H1 (cell line): ENCODE measurements at regions not wholly inside any gene's neighbourhood (a gene's known extent, or its start where the extent isn't known, plus 50 kb on each side); places are given as distances from the start of the nearest gene placed in this dataset.

Source experiments
- CTCF ChIA-PET: fragments of 300-600 bp; sonication (Branson Sonifier 250); formaldehyde crosslinking; loops from one replicate; lab custom pipeline; 2021; ENCODE audit not compliant: partially characterized antibody; lab: Charles Lee
- POLR2A ChIA-PET: fragments of 300-600 bp; sonication (Branson Sonifier 250); formaldehyde crosslinking; loops from one replicate; lab custom pipeline; 2021; ENCODE audit warnings: inconsistent platforms; ENCODE audit not compliant: partially characterized antibody; lab: Charles Lee
- DNase-seq, 2 experiments: peaks; one replicate each; pipeline versions ENCODE4 v3.0.0 to v3.0.0-alpha.2; 2010 to 2022; ENCODE audit warnings: low spot score in 2 of 2, low read depth in 1 of 2, mixed read lengths in 1 of 2
- FAIRE-seq: peaks from 2 replicates; lab custom pipeline; 2011; peaks lifted over from hg19 to GRCh38; lab: Jason Lieb, UNC
- H2AFZ ChIP-seq: 2 replicates; pipeline ENCODE4 v1.8.1; 2012; ENCODE audit warnings: low read length, inconsistent platforms
- H2AK5ac ChIP-seq: 2 replicates; pipeline ENCODE4 v1.6.1; 2013; ENCODE audit warnings: low read depth, low read length
- H2BK120ac ChIP-seq: replicated peaks from 2 replicates; pipeline ENCODE3; 2013; ENCODE audit warnings: low read depth, low read length, inconsistent platforms
- H2BK12ac ChIP-seq: 2 replicates; pipeline ENCODE4 v1.6.1; 2013; ENCODE audit warnings: low read depth, low read length
- H2BK15ac ChIP-seq: 2 replicates; pipeline ENCODE4 v1.6.1; 2013; ENCODE audit warnings: low read length
- H2BK20ac ChIP-seq: 2 replicates; pipeline ENCODE4 v1.6.1; 2013; ENCODE audit warnings: low read length
- H2BK5ac ChIP-seq: 2 replicates; pipeline ENCODE4 v1.6.1; 2013; ENCODE audit warnings: low read depth, low read length
- H3K14ac ChIP-seq: 2 replicates; pipeline ENCODE4 v1.6.1; 2013; ENCODE audit warnings: inconsistent platforms; ENCODE audit not compliant: insufficient read length
- H3K18ac ChIP-seq: 2 replicates; pipeline ENCODE4 v1.6.1; 2013; ENCODE audit warnings: low read length; ENCODE audit errors: extremely low read depth
- H3K23ac ChIP-seq: 2 replicates; pipeline ENCODE4 v1.6.1; 2013; ENCODE audit warnings: inconsistent platforms; ENCODE audit not compliant: insufficient read length
- H3K23me2 ChIP-seq: 2 replicates; pipeline ENCODE4 v1.6.1; 2013; ENCODE audit warnings: low read depth, low read length
- H3K27ac ChIP-seq: 2 replicates; pipeline ENCODE4 v1.6.1; 2011; ENCODE audit warnings: low read depth, low read length, inconsistent platforms
- H3K27me3 ChIP-seq, 4 experiments: replicated peaks in 1 of 4; 1 replicate in 1 of 4; 2 replicates in 3 of 4; pipeline versions ENCODE4 v1.6.1 to v1.8.1; 2011 to 2013; ENCODE audit warnings: low read length in 3 of 4, mild to moderate bottlenecking in 3 of 4, inconsistent platforms in 2 of 4, mixed read lengths in 2 of 4, moderate library complexity in 1 of 4; ENCODE audit not compliant: control insufficient read depth in 3 of 4, insufficient read depth in 3 of 4; ENCODE audit errors: extremely low read depth in 1 of 4
- H3K36me3 ChIP-seq, 4 experiments: 2 replicates each; pipeline versions ENCODE4 v1.6.1 to v1.8.1; 2011 to 2013; ENCODE audit warnings: mild to moderate bottlenecking in 4 of 4, low read length in 3 of 4, moderate library complexity in 2 of 4, control low read depth in 1 of 4, inconsistent platforms in 1 of 4; ENCODE audit not compliant: insufficient read depth in 4 of 4, control insufficient read depth in 2 of 4
- H3K4ac ChIP-seq: replicated peaks from 2 replicates; pipeline ENCODE3; 2013; ENCODE audit warnings: low read length, low read depth, mixed read lengths, inconsistent platforms; ENCODE audit not compliant: insufficient read length
- H3K4me1 ChIP-seq, 4 experiments: replicated peaks in 1 of 4; 1 replicate in 1 of 4; 2 replicates in 3 of 4; pipeline versions ENCODE4 v1.6.1 to v1.8.1; 2011 to 2013; ENCODE audit warnings: low read length in 3 of 4, inconsistent platforms in 2 of 4, mixed read lengths in 1 of 4; ENCODE audit not compliant: insufficient read depth in 4 of 4, control insufficient read depth in 3 of 4
- H3K4me2 ChIP-seq, 2 experiments: 2 replicates each; pipeline versions ENCODE4 v1.6.1 to v1.8.1; 2011 to 2013; ENCODE audit warnings: low read depth in 2 of 2, low read length in 2 of 2, control low read depth in 1 of 2, inconsistent platforms in 1 of 2, mild to moderate bottlenecking in 1 of 2; ENCODE audit not compliant: insufficient read depth in 1 of 2
- H3K4me3 ChIP-seq, 4 experiments: fragments of 200-600, 300-600 bp in 1 of 4; sonication (generic), shearing (Covaris generic), sonication (Bioruptor Twin) in 1 of 4; 2 replicates each; pipeline versions ENCODE4 v1.5.1 to v1.8.1; 2011 to 2016; ENCODE audit warnings: low read length in 4 of 4, low read depth in 3 of 4, control low read depth in 2 of 4, inconsistent platforms in 2 of 4, mild to moderate bottlenecking in 2 of 4, mixed read lengths in 1 of 4, moderate library complexity in 1 of 4; ENCODE audit not compliant: insufficient read depth in 2 of 4; ENCODE audit errors: extremely low read depth in 1 of 4
- H3K56ac ChIP-seq: replicated peaks from 2 replicates; pipeline ENCODE3; 2013; ENCODE audit warnings: low read depth, mild to moderate bottlenecking, mixed read lengths, low read length, inconsistent platforms; ENCODE audit not compliant: insufficient read length
- H3K79me1 ChIP-seq: 2 replicates; pipeline ENCODE4 v1.6.1; 2013; ENCODE audit warnings: low read depth, low read length, control low read depth
- H3K79me2 ChIP-seq, 2 experiments: 2 replicates each; pipeline versions ENCODE4 v1.6.1 to v1.8.1; 2012 to 2013; ENCODE audit warnings: low read length in 2 of 2, mild to moderate bottlenecking in 2 of 2, inconsistent platforms in 1 of 2; ENCODE audit not compliant: insufficient read depth in 2 of 2, control insufficient read depth in 1 of 2
- H3K9ac ChIP-seq, 4 experiments: replicated peaks in 1 of 4; 1 replicate in 1 of 4; 2 replicates in 3 of 4; pipeline versions ENCODE4 v1.6.1 to v1.8.1; 2011 to 2013; ENCODE audit warnings: low read depth in 3 of 4, low read length in 3 of 4, control low read depth in 2 of 4, mild to moderate bottlenecking in 2 of 4, moderate library complexity in 2 of 4, inconsistent platforms in 1 of 4; ENCODE audit errors: extremely low read depth in 1 of 4
- H3K9me3 ChIP-seq, 2 experiments: 2 replicates each; pipeline versions ENCODE4 v1.6.1 to v1.8.1; 2012 to 2013; ENCODE audit warnings: mild to moderate bottlenecking in 2 of 2, moderate library complexity in 2 of 2, control low read depth in 1 of 2, inconsistent platforms in 1 of 2, low read depth in 1 of 2, low read length in 1 of 2, mixed read lengths in 1 of 2; ENCODE audit not compliant: insufficient read depth in 2 of 2
- H4K20me1 ChIP-seq, 2 experiments: replicated peaks in 1 of 2; 2 replicates each; pipeline versions ENCODE3 to v1.8.1; 2011 to 2013; ENCODE audit warnings: inconsistent platforms in 2 of 2, low read length in 2 of 2, mild to moderate bottlenecking in 1 of 2; ENCODE audit not compliant: insufficient read depth in 2 of 2, control insufficient read depth in 1 of 2
- H4K5ac ChIP-seq: 2 replicates; pipeline ENCODE4 v1.6.1; 2013; ENCODE audit warnings: low read length, low read depth, mixed read lengths, inconsistent platforms; ENCODE audit not compliant: insufficient read length
- H4K8ac ChIP-seq: 2 replicates; pipeline ENCODE4 v1.8.0; 2013; ENCODE audit warnings: mild to moderate bottlenecking, moderate library complexity, low read length, inconsistent platforms; ENCODE audit not compliant: insufficient read depth; ENCODE audit errors: extremely low read depth
- H4K91ac ChIP-seq: replicated peaks from 2 replicates; pipeline ENCODE3; 2013; ENCODE audit warnings: low read length, mixed read lengths, inconsistent platforms; ENCODE audit not compliant: insufficient read length
- ASH2L ChIP-seq: fragments of 200-600, 300-600 bp; sonication (generic); IDR thresholded peaks from one replicate; pipeline ENCODE4 v1.7.1; 2017; ENCODE audit warnings: low read length
- JUND ChIP-seq: IDR thresholded peaks from 2 replicates; pipeline ENCODE4 v1.6.1; 2011; ENCODE audit warnings: mild to moderate bottlenecking, improper control_type of control experiment, low read length
- SRF ChIP-seq: IDR thresholded peaks from 2 replicates; pipeline ENCODE4 v1.6.1; 2011; ENCODE audit warnings: mild to moderate bottlenecking, low read depth, low read length, moderate library complexity
- WGBS, 2 experiments: shearing (Covaris generic) in 1 of 2; methylation state at CpG; one replicate each; pipeline versions ENCODE4 v1.1.6 to v1.1.7; 2013 to 2015; ENCODE audit warnings: low lambda C conversion rate in 2 of 2, mixed read lengths in 2 of 2, inconsistent platforms in 1 of 2, low coverage in 1 of 2, missing lambda C conversion rate in 1 of 2; ENCODE audit not compliant: insufficient replicate concordance in 2 of 2, insufficient coverage in 1 of 2, insufficient read length in 1 of 2; ENCODE audit errors: extremely low coverage in 1 of 2, missing lambda C conversion rate in 1 of 2; 5-methylcytosine and 5-hydroxymethylcytosine counted together

DNA sequence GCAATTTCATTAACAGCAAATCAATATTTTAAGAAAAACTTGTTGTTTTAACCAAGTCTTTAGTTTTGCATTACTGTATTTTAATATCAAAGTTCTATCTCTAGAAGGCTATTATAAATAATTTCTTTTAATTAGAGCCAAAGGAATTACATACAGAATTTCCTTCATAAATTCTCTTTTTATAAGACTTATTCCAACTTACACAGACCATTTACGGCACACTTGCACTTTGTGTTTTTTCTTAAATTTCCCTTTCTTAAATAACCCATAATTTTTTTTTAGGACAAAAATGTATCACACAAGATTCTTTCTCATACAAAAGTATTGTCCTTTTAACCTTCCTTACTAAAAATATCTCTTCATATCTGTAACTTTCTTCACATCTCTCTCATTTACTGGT is 458.5 kb upstream of the CHRM3 start:
- no peak overlapping the region for H3K56ac ChIP-seq
- no peak overlapping the region for H2BK15ac ChIP-seq
- H3K18ac ChIP-seq = no peak overlapping the region
- H3K79me1 ChIP-seq = no peaks in the 10 kb centered on the region
- H3K4me2 ChIP-seq = no peak overlapping the region
- H2AK5ac ChIP-seq = no peak overlapping the region
- H3K4me3 ChIP-seq = no peak overlapping the region
- H3K4me1 ChIP-seq = no peaks in the 10 kb centered on the region
- H3K4ac ChIP-seq = no peak overlapping the region
- H4K8ac ChIP-seq = no peak overlapping the region
- no peak overlapping the region for H2BK20ac ChIP-seq
- H3K9ac ChIP-seq = no peak overlapping the region
- no peak overlapping the region for H2AFZ ChIP-seq
- H2BK5ac ChIP-seq = no peak overlapping the region
- H3K27ac ChIP-seq = no peak overlapping the region
- no peaks in the 10 kb centered on the region for H4K20me1 ChIP-seq
- H3K9me3 ChIP-seq = peaks cover 13 to 25% of the 10 kb centered on the region in 2 experiments
- H2BK120ac ChIP-seq = no peak overlapping the region
- H3K23ac ChIP-seq = no peak overlapping the region
- ChIA-PET POLR2A (no interaction called here), CTCF (no interaction called here)
- H4K5ac ChIP-seq = no peak overlapping the region
- H3K23me2 ChIP-seq = no peaks in the 10 kb centered on the region
- 0 out of 8 replicates have a peak, but pooled peaks cover 0 to 2% (median 0%) of the 10 kb centered on the region in 4 experiments for H3K36me3 ChIP-seq
- H3K79me2 ChIP-seq = no peaks in the 10 kb centered on the region
- no peak overlapping the region for H4K91ac ChIP-seq
- no peak for DNase-seq
- no peak for FAIRE-seq
- H2BK12ac ChIP-seq = no peak overlapping the region
- no peak overlapping the region for H3K14ac ChIP-seq
- 95% methylated on average over 1 of the region's 1 CpG; no CpG with 5 or more reads in 1 of the 2 experiments for WGBS, 2 experiments
- no peaks in the 10 kb centered on the region for H3K27me3 ChIP-seq
- no peak for TF ChIP-seq JUND
- no peak for TF ChIP-seq SRF
- TF ChIP-seq ASH2L = no peak
